ENCODE measurements at regions not wholly inside any gene's neighbourhood (a gene's known extent, or its start where the extent isn't known, plus 50 kb on each side); places are given as distances from the start of the nearest gene placed in this dataset.

DNA sequence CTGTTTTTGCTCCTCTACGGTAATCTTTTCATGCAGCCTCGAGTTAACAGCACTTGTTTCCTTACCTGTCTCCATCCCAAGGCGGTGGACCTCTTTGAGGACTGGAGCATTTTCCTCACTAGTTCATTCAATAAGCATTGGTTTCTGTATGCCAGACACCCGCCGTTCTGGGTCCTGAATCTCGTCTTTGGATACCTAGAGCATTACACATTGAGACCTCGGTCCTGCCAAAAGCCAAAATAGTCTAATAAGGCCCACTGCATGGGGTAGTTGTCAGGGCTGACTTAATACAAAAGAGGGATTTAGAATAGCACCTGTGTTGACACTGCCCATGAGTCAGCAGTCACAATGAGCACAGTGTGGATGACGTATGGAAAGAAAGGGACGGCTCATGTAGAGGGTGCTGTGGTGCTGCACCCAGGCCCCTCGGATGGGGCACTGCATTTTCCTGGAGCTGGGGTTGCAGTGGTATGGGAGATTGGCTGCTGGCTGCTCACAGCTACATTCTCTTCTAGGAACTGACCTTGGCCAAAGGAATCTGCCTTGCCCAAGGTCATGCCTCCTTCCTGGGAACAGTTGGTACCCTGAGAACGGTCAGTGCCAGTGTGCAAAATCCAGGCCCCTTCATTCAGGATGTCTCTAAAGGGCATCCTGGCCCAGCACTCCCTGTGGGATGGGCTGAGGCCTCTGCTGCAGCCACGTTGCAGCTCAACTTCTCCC is 126.9 kb upstream of the NCK2 start:
- DNase-seq: no peak

DNA sequence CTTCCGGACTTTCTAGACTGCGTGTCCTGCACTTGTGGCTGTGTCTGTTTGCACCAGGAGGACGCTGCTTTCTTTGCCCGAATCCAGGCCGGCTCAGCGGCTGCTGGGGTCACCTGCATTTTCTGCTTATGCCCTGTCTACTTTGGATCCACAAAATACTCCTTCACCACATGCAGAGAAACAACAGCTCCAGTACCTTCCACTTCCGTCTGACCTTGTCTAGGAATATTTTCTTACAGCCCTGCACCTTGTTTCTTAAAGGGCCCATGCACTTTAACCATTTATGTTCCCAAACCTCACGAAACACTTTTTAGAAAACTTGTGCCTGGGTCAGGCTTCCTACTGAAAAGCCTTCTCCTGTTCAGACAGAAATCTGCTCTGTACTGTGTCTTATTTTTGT is 129.4 kb upstream of the NCK2 start:
- no peak for DNase-seq

DNA sequence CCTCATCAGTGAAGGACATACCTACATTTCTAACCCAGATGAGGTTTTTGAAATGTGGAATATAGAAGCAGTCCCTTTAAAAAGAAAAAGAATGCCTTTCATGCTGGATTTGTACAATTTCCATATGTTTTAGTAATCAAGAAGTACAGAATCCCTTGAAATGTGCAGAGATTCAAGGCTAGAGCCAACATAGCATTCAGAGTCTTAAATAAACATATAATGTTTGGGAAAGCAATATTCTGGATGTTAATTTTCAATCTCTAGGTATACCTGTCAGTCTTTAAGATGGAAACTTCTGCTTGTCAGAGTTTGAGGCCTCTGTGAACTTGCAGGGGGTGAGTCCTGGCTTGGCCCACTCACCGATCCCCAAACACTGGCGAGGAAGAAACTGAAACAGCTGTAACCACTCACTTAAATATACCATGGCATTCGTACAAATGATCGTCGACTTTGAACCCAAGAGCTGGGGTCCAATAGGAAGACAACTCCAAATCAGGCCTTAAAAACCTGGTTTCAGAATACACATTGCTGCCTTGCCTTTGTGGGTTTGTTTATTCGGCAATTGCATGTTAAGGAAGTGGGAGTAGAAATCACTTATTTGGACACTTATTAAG is 132.8 kb upstream of the NCK2 start:
- no peak for DNase-seq

DNA sequence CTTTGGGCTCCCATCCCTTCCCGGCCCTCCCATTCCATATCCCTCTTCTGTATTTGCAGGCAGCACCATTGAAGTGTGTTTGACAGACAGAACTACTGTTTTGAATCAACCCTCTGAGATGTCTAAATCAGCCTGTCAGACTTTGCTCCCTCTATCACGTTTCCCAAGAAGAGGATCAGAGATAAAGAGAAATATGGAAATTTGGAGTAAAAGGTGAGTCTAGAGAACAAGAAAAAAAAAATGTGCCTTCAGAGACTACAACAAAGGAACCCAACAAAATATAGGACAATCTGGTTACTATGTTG is 133.4 kb upstream of the NCK2 start:
- no peak for DNase-seq

DNA sequence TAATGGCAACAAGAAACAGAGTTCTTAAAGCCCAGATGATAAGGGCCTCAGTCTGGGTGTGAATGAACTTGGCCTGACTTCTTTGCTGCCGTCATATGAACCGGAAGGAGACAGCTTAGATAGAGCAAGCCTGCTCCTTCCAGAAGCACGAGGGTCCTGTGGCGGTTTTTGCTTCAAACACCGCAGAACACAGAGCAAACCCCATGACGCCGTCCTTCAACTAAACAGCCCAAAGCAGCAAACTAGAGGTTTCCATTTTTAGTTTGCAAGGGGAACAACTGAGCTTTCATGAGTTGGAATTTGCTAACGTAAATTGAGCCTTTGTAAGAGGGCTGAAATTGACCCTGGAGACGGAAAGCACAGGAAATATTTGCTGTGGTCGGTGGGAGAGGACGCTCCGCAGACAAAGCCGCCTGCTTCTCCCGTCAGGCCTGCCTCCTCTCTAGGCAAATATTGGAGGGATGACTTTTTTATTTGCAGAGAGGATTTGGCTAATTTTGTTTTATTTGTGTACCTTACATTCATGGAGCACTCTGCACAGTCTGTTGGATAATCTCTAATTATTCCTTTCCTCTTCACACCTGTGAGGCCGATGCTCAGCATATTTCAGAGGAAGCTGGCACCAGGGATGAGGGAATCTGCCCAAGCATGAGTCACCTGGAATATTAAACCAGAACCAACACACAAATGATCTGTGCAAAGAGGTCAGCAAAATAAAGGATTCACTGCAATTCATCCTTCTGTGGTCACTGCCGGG is 134.0 kb upstream of the NCK2 start:
- no peak for DNase-seq

DNA sequence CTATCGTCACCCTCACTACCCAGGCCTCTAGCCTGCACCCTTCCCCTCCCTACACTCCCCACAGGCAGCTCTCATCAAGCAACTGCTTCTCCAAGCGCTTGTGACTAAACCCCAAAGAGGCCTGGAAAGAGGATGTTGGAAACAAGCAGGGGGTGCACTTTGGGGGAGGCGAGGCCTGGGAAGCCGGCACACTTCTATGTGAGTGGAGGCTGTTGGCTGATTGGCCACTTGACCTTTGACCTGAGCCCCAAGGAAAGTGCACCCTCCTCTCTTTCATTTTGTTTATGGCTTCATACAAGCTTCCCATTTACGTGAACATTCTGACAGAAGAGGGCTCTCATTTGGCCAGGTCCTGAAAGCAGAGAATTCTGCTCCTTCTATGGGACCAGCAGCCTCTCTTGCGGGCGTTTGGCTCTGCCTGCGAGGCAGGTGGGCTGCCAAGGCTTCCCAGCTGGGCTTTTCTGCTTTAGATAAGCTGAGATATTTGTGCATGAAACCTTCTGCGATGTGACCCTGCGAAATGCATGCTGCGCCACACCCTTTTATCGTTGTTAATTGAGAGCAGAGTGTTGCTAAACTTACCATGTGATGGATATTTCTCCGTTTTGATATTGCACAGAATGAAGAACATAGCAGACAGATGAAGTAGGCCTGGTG is 134.8 kb upstream of the NCK2 start:
- DNase-seq: no peak

DNA sequence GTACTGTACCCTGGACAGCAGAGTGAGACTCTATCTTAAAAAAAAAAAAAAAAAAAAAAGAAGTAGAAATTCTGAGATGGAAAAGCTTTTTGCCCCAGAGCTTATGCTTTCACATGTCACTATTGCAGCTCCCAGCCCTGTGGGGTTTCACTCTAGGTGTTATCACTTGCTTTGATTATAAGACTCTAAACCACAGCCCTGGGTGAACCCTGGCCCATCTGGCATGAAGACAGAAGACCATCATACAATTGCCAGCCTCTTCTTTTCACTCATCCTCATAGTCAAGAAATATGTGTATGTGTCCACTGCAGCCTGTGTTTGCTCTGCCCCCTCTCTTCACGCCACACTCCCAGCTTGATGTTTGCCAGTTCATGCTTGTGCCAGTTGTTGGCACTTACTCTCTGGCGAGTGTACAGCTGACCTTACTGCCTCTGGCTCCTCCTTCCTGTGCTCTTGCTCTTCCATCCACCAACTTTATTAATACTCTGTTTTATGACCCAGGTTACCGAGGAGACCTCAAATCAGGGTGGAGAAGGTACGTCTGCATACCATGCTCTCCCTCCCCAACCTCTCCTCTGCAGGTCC is 136.7 kb upstream of the NCK2 start:
- no peak for DNase-seq

DNA sequence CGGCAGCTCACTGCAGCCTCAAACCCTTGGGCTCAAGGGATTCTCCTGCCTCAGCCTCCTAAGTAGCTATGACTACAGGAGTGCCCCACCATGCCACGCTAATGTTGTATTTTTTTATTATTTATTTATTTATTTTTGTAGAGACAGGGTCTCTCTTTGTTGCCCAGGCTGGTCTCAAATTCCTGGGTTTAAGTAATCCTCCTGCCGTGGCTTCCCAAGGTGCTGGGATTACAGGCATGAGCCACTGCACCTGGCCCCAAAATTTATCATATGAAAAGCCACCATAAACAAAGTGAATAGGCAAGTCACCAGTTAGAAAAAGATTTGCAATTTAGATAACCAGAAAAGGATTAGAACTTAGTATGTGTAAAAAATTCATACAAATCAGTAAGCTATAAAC is 138.6 kb upstream of the NCK2 start:
- DNase-seq: no peak

DNA sequence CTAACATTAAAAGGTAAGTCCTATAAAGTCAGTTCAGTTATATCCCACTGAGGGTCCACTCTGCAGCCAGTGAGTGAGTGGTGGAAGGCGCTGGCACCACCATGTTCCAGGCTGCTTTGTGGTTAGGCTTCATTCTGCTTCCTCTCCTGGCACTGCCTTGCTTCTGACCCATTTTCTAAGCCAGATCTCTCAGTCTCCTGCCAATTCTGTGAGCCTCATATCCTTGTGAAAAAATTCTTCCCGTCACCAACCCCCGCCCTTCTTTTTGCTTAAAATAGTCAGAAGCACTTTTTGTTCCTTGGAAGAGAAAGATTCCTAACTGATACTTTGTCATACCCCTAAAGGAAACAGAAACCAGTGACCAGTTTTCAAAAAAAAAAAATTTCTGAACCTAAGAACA is 139.8 kb upstream of the NCK2 start:
- no peak for DNase-seq

DNA sequence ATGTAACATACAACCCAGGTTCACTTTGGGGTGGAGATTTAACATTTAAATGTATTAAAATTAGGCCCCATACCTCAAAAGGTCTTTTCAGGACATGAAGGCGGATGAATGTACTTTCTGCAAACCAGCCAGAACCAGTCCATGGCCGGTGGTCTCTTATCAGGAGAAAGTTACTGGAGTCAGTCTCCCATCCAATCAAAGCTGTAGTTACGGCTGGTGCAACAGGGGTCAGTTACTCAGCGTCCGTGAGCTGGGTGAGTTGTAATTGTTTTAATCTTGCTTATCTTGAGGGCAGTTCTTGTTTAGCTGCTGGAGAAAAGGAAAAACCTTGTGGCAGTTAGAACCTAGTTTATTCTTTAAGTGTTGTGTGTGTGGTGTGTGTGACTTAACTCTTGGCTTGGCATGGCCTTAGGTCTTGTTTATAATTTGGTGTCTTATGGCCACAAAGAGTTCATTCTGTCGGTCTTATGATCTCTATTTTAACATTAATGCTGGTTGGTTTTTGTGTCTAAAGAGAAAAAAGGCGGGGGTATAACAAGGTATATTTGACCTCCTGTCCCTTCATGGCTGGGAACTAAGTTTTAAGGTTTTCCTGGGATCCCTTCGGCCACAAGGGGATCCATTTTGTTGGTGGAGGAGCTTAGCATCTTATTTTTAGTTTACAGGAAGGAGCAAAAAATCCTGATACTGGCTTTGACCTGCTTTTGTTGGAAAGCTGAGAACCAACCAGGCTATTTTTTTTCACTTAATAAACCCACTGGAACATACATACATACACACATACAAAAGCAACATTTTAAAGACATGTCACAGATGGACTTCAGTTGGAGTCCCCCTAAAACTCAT is 143.5 kb upstream of the NCK2 start:
- no peak for DNase-seq

DNA sequence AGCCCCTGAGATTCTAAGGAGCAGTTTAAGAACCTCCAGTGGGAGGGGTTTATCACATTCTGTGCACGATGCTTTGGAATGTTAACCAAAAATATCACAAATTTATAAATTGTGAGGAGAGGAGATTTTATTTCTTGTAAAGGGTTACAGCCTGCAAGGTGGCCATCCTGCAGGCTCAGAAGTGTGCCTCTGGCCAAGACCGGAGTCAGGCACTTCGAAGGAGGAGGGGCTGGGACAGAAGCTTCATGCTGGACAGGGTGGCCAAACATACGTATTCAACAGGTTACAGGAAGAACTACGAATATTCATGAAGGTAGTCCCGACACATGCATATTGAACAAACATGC is 144.1 kb upstream of the NCK2 start:
- DNase-seq: no peak

DNA sequence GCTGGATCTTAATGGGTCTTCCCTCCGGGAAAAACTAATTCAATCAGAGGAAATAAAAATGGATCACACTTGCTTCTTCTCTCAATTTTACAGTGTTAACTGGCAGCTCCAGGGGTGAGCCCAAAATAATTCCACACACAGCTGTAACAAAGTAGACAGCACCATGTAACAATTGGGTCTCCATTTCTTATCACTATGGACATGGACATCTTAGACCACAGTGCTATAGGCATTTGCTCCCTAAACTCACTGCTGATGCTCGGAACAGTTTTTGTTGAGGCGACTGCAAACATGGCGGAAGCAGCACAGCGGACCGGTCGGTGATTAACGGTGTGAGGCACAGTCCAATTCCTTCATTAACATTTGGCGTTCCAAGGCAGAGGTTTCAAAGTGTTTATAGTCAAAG is 144.7 kb upstream of the NCK2 start:
- DNase-seq: no peak

DNA sequence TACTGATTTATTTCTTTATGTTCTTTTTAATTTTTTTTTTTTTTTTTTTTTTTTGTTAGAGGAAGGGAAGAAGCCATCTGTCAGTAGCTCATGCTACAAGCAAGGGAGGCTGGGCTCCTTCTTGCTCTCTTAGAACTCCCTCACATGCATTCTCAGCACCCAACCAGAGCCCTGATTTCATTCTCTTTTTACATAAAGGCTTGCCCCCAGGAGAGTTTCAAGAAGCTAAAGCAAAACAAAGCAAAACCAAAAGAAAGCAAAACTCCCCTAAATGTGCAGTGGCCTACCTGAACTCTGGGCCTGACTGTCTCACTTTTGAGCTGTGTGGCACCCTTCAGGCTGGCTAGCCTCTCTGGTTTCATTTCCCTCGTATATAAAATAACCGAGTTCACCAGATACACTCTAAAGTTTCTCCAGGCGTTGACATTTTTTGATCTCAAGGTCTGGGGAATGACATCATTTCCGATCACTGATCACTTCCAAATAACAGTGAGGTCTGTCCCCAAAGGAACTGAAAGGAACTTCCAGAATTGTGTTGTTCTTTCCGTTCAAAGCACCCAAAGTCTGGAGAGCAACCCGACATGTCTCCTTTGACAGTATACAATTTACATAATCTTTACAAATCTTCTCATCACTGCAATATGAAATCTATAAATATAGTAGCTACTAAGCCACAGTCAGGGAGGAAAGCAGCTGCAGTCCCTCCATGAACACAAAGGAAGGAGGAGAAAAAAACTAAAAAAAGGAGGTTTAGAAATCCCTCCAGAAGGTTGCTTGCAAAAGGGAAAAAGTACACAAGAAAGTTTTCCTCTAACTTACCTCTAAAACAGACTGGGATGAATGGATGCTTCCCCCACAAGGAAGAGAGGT is 145.6 kb upstream of the NCK2 start:
- DNase-seq: no peak

DNA sequence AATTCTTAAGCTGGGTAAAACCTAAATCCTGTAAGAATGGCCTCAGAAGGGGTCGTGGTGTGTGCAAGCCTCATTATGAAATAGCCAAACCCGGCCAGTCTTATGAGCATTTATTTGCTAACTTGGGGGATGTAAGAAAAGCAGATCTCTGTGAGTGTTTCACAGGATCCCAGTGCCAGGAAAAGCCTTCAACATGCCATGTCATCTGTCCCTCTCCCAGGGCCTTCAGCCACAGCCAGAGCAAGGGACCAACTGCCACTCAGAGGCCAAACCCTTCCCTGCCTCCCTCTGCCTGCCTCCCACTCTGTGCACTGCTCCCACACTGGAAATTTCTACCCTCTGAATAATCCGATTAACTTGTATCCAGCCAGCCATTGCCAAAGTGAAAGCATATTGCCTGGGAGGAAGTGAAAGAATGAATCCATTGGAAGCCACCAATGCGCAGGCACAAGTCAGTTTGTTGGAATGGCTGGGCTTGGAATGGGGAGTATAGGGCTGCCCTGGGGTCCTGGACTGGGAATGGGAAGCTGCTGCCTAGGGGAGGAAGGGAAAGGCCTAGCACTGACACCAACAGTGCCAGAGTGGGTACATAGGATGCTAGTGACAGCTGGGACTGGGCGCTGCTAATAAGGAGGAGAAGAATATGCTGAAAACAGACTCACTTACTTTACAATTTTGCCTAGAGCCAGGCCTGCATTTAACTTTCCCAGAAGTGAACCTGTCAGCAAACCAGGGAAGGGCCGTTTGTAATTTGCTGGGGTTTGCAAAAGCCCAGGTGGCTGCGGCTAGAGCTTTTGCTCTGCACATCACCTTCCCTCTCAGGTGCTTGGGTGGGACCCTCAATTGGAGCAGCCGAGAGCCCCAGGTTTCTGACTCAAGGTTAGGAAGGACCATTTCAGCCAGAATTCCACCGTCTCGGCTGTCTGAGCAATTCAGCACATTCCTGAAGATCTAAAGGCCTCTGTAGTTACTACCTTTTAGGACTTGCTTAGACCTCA is 146.6 kb upstream of the NCK2 start:
- DNase-seq: no peak

DNA sequence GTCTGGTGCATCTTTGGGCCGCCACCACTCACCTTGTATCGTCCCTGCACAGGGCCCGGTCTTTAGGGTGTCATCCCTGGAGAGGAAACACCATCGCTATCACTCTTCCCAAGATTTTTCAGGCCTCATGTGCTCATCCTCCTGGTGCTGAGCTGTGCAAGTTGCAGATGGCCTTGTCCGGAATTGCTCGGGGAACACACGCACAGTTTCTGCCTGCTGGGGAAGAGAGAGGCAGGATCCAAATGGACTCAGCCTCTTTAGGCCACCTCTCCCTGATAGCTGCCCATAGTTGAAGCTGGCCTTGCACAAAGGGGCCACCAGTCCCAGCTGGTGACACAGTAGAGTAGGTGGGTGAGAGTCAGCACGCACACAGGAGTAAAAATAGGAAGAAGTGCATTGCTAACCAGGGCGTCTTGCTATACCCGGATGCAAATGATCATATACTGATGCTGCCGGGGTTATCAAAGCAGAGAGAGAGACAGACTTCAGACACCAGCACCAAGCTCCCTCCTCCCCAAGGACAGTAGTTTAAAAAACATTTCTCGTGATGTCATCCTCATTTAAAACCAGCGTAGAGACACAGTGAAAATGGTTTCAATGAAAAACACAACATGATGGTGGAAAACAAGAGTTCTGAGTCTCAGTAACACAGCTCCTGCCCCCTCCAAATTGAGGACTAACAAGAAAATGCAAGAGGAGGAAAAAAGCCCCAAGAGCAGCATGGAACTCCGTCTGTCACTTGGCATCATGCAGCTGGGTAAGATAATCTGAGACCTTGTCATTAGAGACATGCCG is 147.5 kb upstream of the NCK2 start:
- no peak for DNase-seq

DNA sequence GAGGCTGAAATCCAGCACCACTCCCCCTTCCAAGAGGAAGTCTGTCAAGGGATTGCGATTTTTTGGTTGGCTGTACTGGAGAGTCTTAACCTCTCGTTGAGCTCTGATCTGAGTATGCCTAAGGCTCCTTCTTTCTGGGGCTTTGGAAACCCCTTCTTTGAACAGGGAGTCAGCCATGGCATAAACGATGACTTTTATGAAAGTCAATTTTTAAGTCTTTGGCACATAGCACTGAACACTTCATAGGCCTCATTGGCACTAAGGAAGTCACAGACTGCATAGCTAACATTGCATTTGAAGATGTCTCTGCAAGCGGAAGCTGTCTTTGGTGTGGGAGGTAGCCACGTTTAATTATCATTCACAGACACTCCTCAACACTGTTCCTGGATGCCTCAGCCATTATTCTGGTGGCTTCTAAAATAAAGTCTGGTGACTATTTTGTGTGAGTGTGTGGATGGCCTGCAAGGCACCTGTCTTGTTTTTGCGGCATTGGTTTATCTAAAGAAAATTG is 148.2 kb upstream of the NCK2 start:
- no peak for DNase-seq

DNA sequence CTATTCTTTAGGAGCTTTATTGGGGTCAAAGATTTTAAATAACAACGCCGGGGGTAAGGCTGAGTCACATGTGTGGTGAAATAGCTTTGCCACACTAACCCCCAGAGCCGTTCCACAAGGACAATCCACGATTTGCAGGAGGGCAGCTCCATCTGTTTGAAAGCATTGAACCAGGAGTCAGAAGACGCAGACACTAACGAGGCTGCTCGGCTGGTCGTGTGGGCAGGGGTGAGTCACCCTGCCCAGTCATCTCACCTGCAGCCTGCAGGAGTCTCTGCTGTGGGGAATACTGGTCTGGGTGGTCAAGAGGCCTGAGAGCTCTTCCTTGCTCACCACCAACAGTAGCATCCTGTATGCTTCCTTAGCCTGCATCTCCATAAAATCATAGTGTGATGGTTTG is 149.2 kb upstream of the NCK2 start:
- no peak for DNase-seq

DNA sequence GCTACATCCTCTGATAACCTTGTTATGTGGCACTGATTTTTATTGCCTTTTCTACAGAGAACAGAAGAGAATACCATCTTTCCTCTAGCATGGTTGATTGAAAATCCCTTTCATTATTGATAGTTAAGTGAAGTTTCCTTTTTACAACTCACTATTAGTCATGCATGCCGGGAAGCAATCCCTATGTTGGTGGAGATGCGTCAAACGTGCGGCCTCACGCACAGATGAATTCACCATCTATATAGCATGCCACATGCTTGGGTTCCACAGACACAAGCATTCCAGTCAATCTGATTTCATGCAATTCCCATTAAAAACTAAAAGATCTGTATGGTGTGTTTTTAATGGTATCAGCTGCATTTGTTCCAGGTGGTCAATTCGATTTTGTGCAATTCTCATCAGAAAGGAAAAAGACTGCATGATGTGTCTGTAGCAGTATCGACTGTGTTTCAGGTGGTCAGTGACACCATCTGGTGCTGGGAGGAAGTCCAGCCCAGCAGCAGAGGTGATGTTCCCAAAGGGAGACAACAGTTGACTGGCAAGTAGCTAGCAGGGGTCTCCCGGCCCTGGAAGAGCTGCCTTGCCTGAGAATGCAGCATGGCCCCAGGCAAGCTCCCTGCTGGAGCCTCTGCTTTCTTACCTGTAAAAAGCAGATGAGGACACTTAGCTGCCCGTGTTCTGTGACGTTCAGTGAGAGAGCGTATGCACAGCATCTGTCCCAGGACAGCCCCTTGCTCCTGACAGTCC is 151.3 kb upstream of the NCK2 start:
- DNase-seq: no peak

DNA sequence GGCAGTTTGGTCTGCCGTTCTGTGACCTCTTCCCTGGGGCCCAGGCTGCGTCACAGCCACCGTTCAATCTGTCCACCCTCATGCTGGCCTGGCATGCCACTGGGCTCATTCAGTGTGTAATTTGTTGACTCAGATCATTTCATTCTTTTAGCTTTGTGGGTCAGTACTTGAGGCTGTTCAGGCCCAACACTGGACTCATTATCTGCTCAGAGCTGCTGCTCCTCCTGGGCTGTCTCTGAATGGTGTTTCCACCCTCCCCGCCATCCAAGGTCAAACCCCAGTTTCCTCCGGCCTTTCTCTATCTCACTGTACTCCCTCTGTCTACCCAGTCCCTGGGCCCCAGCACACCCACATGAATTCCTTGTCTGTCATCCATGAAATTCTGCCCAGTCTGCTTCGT is 152.4 kb upstream of the NCK2 start:
- no peak for DNase-seq

Data from 8988T (cell line).